MM.1S (cell line): ENCODE measurements at regions not wholly inside any gene's neighbourhood (a gene's known extent, or its start where the extent isn't known, plus 50 kb on each side); places are given as distances from the start of the nearest gene placed in this dataset.

Experiments used
- DNase-seq: peaks from one replicate; pipeline ENCODE4 v3.0.0-alpha.2; 2015
- H2AFZ ChIP-seq: fragments of 300-600 bp; sonication (generic); 2 replicates; pipeline ENCODE4 v1.6.0; 2016; ENCODE audit warnings: antibody characterized with exemption, low read length
- H3F3A ChIP-seq: fragments of 300-600 bp; sonication (generic); 2 replicates; pipeline ENCODE4 v1.6.1; 2016; ENCODE audit warnings: mild to moderate bottlenecking, antibody characterized with exemption, low read length, moderate library complexity, mixed read lengths; ENCODE audit not compliant: insufficient read depth
- H3K27ac ChIP-seq: fragments of 300-600 bp; sonication (generic); 2 replicates; pipeline ENCODE4 v1.5.1; 2016; ENCODE audit warnings: mild to moderate bottlenecking, low read length
- H3K27me3 ChIP-seq: fragments of 300-600 bp; sonication (generic); replicated peaks from 2 replicates; pipeline ENCODE4 v1.6.0; 2016; ENCODE audit warnings: low read length; ENCODE audit not compliant: insufficient read depth
- H3K36me3 ChIP-seq: fragments of 300-600 bp; sonication (generic); replicated peaks from 2 replicates; pipeline ENCODE4 v1.6.1; 2016; ENCODE audit warnings: mild to moderate bottlenecking, low read length, mixed read lengths; ENCODE audit not compliant: insufficient read depth
- H3K4me1 ChIP-seq: fragments of 300-600 bp; sonication (generic); 2 replicates; pipeline ENCODE4 v1.6.1; 2016; ENCODE audit warnings: low read length, mixed read lengths
- H3K4me2 ChIP-seq: fragments of 300-600 bp; sonication (generic); 2 replicates; pipeline ENCODE4 v1.6.0; 2016; ENCODE audit warnings: low read depth, low read length
- H3K4me3 ChIP-seq: fragments of 300-600 bp; sonication (generic); 2 replicates; pipeline ENCODE4 v1.5.1; 2016; ENCODE audit warnings: low read length, mixed read lengths
- H3K79me2 ChIP-seq: fragments of 300-600 bp; sonication (generic); 2 replicates; pipeline ENCODE4 v1.6.1; 2016; ENCODE audit warnings: mixed run types, low read length, mixed read lengths
- H3K9ac ChIP-seq: fragments of 300-600 bp; sonication (generic); 2 replicates; pipeline ENCODE4 v1.6.1; 2016; ENCODE audit warnings: low read length, mixed read lengths
- H3K9me2 ChIP-seq: fragments of 300-600 bp; sonication (generic); replicated peaks from 2 replicates; pipeline ENCODE4 v1.6.1; 2016; ENCODE audit warnings: mild to moderate bottlenecking, low read length, mixed read lengths; ENCODE audit not compliant: insufficient read depth
- H3K9me3 ChIP-seq: fragments of 300-600 bp; sonication (generic); replicated peaks from 2 replicates; pipeline ENCODE4 v1.6.1; 2016; ENCODE audit warnings: mild to moderate bottlenecking, low read length, mixed read lengths; ENCODE audit not compliant: insufficient read depth
- H4K20me1 ChIP-seq: fragments of 300-600 bp; sonication (generic); 2 replicates; pipeline ENCODE4 v1.6.1; 2016; ENCODE audit warnings: mild to moderate bottlenecking, low read length, moderate library complexity, mixed read lengths; ENCODE audit not compliant: insufficient read depth
- EZH2 ChIP-seq: fragments of 300-600 bp; sonication (generic); optimal IDR thresholded peaks from 2 replicates; pipeline ENCODE3; 2017; ENCODE audit warnings: low read depth, mild to moderate bottlenecking, antibody characterized with exemption, low read length, mixed read lengths
- EZH2phosphoT487 ChIP-seq: fragments of 300-600 bp; sonication (generic); IDR thresholded peaks from 2 replicates; pipeline ENCODE4 v1.6.1; 2018; ENCODE audit warnings: antibody characterized with exemption, low read length
- TF ChIP-seq, protein P1 (sequence below): fragments of 300-600 bp; sonication (generic); IDR thresholded peaks from 2 replicates; pipeline ENCODE4 v1.5.1; 2016; ENCODE audit warnings: antibody characterized with exemption, low read length, mixed read lengths

DNA sequence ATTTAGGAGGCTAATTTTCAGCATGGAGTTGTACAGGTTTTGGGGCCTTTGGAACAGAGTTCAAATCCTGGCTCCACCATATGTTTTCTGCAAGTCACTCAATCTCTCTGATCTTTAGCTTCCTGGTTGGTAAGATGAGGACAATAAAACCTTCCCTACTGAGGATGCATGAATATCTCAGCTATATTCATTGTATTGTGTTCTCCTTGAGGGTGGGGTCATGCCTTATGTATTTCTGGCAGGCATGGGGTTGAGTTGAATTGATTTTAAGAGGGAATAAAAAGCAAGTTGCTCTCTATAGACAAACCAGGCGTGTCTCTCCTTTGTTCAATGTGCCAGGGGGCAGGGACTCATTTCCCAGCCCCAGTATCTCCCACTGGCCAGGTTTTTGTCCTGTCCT, 173.1 kb downstream of the C12orf75 start:
- H3K4me3 ChIP-seq: no peak overlapping the region
- no peaks in the 10 kb centered on the region for H3K9me3 ChIP-seq
- TF ChIP-seq, protein P1, sequence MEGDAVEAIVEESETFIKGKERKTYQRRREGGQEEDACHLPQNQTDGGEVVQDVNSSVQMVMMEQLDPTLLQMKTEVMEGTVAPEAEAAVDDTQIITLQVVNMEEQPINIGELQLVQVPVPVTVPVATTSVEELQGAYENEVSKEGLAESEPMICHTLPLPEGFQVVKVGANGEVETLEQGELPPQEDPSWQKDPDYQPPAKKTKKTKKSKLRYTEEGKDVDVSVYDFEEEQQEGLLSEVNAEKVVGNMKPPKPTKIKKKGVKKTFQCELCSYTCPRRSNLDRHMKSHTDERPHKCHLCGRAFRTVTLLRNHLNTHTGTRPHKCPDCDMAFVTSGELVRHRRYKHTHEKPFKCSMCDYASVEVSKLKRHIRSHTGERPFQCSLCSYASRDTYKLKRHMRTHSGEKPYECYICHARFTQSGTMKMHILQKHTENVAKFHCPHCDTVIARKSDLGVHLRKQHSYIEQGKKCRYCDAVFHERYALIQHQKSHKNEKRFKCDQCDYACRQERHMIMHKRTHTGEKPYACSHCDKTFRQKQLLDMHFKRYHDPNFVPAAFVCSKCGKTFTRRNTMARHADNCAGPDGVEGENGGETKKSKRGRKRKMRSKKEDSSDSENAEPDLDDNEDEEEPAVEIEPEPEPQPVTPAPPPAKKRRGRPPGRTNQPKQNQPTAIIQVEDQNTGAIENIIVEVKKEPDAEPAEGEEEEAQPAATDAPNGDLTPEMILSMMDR: no peak
- TF ChIP-seq EZH2phosphoT487 (no peak), EZH2 (no peak)
- no peaks in the 10 kb centered on the region for H3K36me3 ChIP-seq
- no peaks in the 10 kb centered on the region for H3K79me2 ChIP-seq
- H3K9ac ChIP-seq: no peak overlapping the region
- no peaks in the 10 kb centered on the region for H4K20me1 ChIP-seq
- H3K9me2 ChIP-seq: no peaks in the 10 kb centered on the region
- 0 out of 2 replicates have a peak overlapping the region, but pooled peaks have one; percentile 8 for H2AFZ ChIP-seq
- DNase-seq: no peak
- no peaks in the 10 kb centered on the region for H3K4me1 ChIP-seq
- peak overlapping the region; percentile 1; the same call in 1 of the 2 replicates for H3K4me2 ChIP-seq
- H3F3A ChIP-seq: no peaks in the 10 kb centered on the region
- H3K27me3 ChIP-seq: no peaks in the 10 kb centered on the region
- no peak overlapping the region for H3K27ac ChIP-seq

DNA sequence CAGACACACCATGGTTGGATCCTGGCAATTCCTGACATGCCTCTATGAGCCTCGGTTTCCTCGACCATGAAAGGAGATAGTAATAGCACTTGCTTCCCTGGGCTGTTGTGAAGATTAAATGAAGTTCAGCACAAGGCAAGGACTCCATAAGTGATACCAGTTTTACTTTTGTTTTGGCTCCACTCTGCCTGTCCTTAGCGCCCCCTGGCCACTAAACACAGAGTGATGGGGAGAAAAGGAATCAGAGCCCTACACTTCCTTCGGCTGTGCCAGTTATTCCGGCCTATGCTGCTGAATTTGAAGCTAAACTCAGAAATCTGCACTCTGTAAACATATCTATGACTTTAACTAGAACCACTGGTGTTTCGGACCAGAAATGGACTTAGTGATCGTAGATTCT, 173.8 kb downstream of the C12orf75 start:
- Histone ChIP-seq H3K4me1 (no peaks in the 10 kb centered on the region), H3K4me3 (peak overlapping the region; percentile 21; the same call in 1 of the 2 replicates), H3K9ac (no peak overlapping the region), H3K27ac (no peak overlapping the region), H3K9me2 (no peaks in the 10 kb centered on the region), H3F3A (no peaks in the 10 kb centered on the region), H4K20me1 (no peaks in the 10 kb centered on the region), H2AFZ (peak overlapping the region; percentile 8; the same call in 1 of the 2 replicates), H3K27me3 (no peaks in the 10 kb centered on the region), H3K36me3 (no peaks in the 10 kb centered on the region), H3K9me3 (no peaks in the 10 kb centered on the region), H3K79me2 (no peaks in the 10 kb centered on the region), H3K4me2 (peak overlapping the region; percentile 1; the same call in 1 of the 2 replicates)
- no peak for TF ChIP-seq EZH2
- TF ChIP-seq, protein P1: peak; percentile 33; the same call in 1 of the 2 replicates
- DNase-seq: peak; percentile 10

DNA sequence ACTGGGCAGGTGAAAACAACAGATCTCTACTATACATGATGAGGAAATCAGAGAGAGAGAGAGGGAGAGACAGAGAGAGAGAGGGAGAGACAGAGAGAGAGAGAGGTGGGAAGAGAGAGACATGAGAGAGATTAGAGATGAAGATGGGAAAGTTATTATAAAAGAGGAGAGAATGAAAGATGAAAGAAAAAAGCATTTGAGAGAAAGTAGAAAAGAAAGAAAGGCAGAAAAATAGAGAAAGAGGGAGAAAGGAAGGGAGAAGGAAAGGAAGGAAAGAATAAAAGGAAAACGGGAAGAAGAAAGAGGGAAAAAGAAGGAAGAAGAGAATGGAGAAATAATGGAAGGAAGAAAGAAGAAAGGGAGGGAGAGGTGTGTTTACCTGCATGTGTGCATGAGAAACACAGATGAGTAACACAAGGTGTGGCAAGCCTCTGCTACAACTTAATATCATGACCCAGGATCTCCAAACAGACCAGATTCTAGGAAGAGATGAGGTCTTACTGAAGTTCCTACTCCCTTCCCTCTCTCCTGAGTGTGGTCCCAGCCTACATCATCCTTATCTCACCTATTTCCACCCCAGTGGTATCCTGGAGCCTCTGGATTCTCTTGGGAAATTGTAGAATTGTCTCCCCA, 176.3 kb downstream of the C12orf75 start:
- no peak overlapping the region for H3K27ac ChIP-seq
- TF ChIP-seq EZH2: no peak
- TF ChIP-seq EZH2phosphoT487: no peak
- TF ChIP-seq, protein P1: no peak

More for the DNA sequence above, 176.3 kb downstream of the C12orf75 start:
- Histone ChIP-seq H3K79me2 (no peaks in the 10 kb centered on the region), H3K4me2 (no peak overlapping the region), H3K27me3 (no peaks in the 10 kb centered on the region), H3K36me3 (no peaks in the 10 kb centered on the region), H2AFZ (no peak overlapping the region), H4K20me1 (no peaks in the 10 kb centered on the region), H3K9me2 (no peaks in the 10 kb centered on the region), H3K9ac (no peak overlapping the region), H3K9me3 (no peaks in the 10 kb centered on the region), H3K4me3 (no peak overlapping the region), H3K4me1 (no peaks in the 10 kb centered on the region), H3F3A (no peaks in the 10 kb centered on the region)
- DNase-seq: no peak
